HepG2 (cell line): ENCODE measurements at regions not wholly inside any gene's neighbourhood (a gene's known extent, or its start where the extent isn't known, plus 50 kb on each side); places are given as distances from the start of the nearest gene placed in this dataset.

Source experiments
- ATAC-seq: fragments of 200-7000 bp; cut with Tn5 transposase; 3 replicates; pipeline ENCODE4 v1.9.1; 2020; ENCODE audit warnings: mild to moderate bottlenecking, moderate library complexity
- BruUV-seq: library from RNA; stranded (reverse); fragments of 400-500 nt; replicated peaks from 2 replicates; lab custom pipeline; 2021; lab: Mats Ljungman, UMichigan
- CTCF ChIA-PET: fragments of 300-600 bp; formaldehyde crosslinking; extraction: SDS; loops from one replicate; lab custom pipeline; 2021; ENCODE audit warnings: low total read pairs, inconsistent platforms, low intra/inter-chr PET ratio; lab: Yijun Ruan, JAX
- POLR2A ChIA-PET: fragments of 350-600 bp; sonication (Branson Sonifier 250); formaldehyde crosslinking; loops from one replicate; lab custom pipeline; 2020; ENCODE audit warnings: antibody characterized with exemption, inconsistent platforms; lab: Yijun Ruan, JAX
- DNase-seq: peaks from one replicate; pipeline ENCODE4 v3.0.0-alpha.2; 2015; ENCODE audit warnings: low spot score
- FAIRE-seq: peaks from 3 replicates; lab custom pipeline; 2011; peaks lifted over from hg19 to GRCh38; lab: Jason Lieb, UNC
- H2AFZ ChIP-seq: one replicate; pipeline ENCODE4 v1.6.1; 2011; ENCODE audit warnings: low read length, inconsistent platforms
- H3K27ac ChIP-seq: fragments of 300-600 bp; 3 replicates; pipeline ENCODE4 v1.8.0; 2011; ENCODE audit warnings: mixed run types, mild to moderate bottlenecking, mixed read lengths, low read length, inconsistent platforms; ENCODE audit not compliant: insufficient read depth; ENCODE audit errors: extremely low read length
- H3K27me3 ChIP-seq, 2 experiments: fragments of 200-600 bp in 1 of 2; 2 replicates in 1 of 2; 3 replicates in 1 of 2; pipeline versions ENCODE4 v1.6.0 to v1.8.0; 2011; ENCODE audit warnings: low read length in 2 of 2, mild to moderate bottlenecking in 2 of 2, moderate library complexity in 2 of 2, inconsistent platforms in 1 of 2; ENCODE audit not compliant: insufficient read depth in 2 of 2, control insufficient read depth in 1 of 2
- H3K36me3 ChIP-seq, 2 experiments: fragments of 200-600 bp in 1 of 2; replicated peaks in 1 of 2; 2 replicates in 1 of 2; 3 replicates in 1 of 2; pipeline versions ENCODE4 v1.5.1 to v1.8.0; 2011; ENCODE audit warnings: low read length in 2 of 2, inconsistent platforms in 1 of 2; ENCODE audit not compliant: insufficient read depth in 2 of 2, control insufficient read depth in 1 of 2
- H3K4me1 ChIP-seq: 2 replicates; pipeline ENCODE4 v1.5.1; 2012; ENCODE audit warnings: low read length, inconsistent platforms; ENCODE audit not compliant: insufficient read depth
- H3K4me2 ChIP-seq: 2 replicates; pipeline ENCODE4 v1.6.0; 2011; ENCODE audit warnings: low read depth, low read length, inconsistent platforms
- H3K4me3 ChIP-seq, 3 experiments: fragments of 200-600 bp in 1 of 3; sonication (generic), shearing (Covaris generic) in 1 of 3; replicated peaks in 1 of 3; 2 replicates each; pipeline ENCODE4 v1.5.1; 2011 to 2016; ENCODE audit warnings: low read length in 3 of 3, inconsistent platforms in 2 of 3, low read depth in 2 of 3, mild to moderate bottlenecking in 2 of 3, control low read depth in 1 of 3, mixed read lengths in 1 of 3; ENCODE audit not compliant: insufficient read depth in 1 of 3
- H3K79me2 ChIP-seq: one replicate; pipeline ENCODE4 v1.6.1; 2011; ENCODE audit warnings: low read length, inconsistent platforms; ENCODE audit not compliant: insufficient read depth
- H3K9ac ChIP-seq: 2 replicates; pipeline ENCODE4 v1.6.0; 2011; ENCODE audit warnings: mild to moderate bottlenecking, low read depth, low read length, inconsistent platforms; ENCODE audit not compliant: insufficient read depth
- H3K9me3 ChIP-seq: 2 replicates; pipeline ENCODE4 v1.5.1; 2012; ENCODE audit warnings: mild to moderate bottlenecking, low read length
- H4K20me1 ChIP-seq: 2 replicates; pipeline ENCODE4 v1.6.0; 2011; ENCODE audit warnings: inconsistent platforms, mild to moderate bottlenecking, low read length, moderate library complexity; ENCODE audit not compliant: insufficient read depth
- AKNA ChIP-seq: sonication (generic); formaldehyde crosslinking; IDR thresholded peaks from 2 replicates; pipeline ENCODE4 v1.4.0; 2020; ENCODE audit warnings: missing genetic modification reagents, borderline replicate concordance
- MYPOP ChIP-seq: sonication (generic); formaldehyde crosslinking; IDR thresholded peaks from 2 replicates; pipeline ENCODE4 v1.8.1; 2023; ENCODE audit warnings: mild to moderate bottlenecking, moderate library complexity, missing genetic modification reagents
- SNAI1 ChIP-seq: sonication (generic); formaldehyde crosslinking; IDR thresholded peaks from 2 replicates; pipeline ENCODE4 v1.5.0; 2020; ENCODE audit warnings: mild to moderate bottlenecking, missing genetic modification reagents, borderline replicate concordance
- WGBS: methylation state at CpG from one replicate; pipeline ENCODE4 v1.1.6; 2017; ENCODE audit warnings: low lambda C conversion rate; 5-methylcytosine and 5-hydroxymethylcytosine counted together
- in situ Hi-C: cut with HindIII; loops from 2 replicates; pipeline ENCODE4 v1.10.0; 2017; ENCODE audit warnings: low pct_unique_long_range_greater_than_20kb; ENCODE audit not compliant: extremely low pct_ligation_motif_present
- intact Hi-C: fragments of 100-400 bp; cut with micrococcal nuclease; formaldehyde crosslinking; loops from one replicate; pipeline ENCODE4 v1.10.0; 2022; ENCODE audit not compliant: unreplicated experiment

- TF ChIP-seq MYPOP (CRISPR knock-in tag) (no peak), AKNA (CRISPR knock-in tag) (no peak)
Measured at GRCh38 chr2:11891028-11891427, 144.6 kb downstream of the LPIN1 start (continued).

DNA sequence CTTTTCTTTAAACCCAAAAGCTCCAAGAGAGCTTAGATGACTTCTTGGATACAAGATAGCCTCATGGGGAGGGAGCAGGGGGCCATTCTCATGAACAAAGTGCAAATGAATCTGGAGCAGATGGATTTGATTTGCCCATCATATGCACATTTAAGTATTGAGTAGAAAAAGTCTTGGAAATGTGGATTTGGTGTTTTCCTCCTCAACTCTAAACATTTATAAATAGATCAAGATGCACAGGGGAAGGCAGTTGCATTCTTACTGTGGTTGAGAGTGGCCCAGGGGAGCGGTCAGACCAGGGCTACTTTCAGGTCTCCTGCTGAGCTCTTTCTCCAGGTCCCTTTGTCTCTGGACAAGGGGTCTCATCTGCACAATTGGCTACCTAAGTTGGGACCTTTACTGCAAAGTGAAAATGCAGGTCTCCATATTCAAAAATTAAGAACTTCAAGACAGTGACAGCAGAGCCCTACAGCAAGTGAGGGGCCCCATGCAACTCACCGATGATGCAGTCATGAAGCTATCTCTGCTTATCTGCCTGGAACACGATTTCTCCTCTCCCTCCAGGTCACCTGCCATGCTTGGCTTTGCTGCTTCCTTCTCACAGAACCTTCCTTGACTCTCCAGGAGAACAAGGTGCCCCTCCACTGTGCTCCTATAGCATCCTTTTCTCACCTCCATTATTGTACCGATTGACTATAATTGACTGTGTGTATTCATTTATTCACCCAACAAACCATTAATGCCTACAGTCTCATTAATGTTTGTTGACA lies 145.4 kb downstream of the LPIN1 start:
- in situ Hi-C loops, result no loop called here
- FAIRE-seq, result no peak
- intact Hi-C loops, result no loop called here

More for the DNA sequence above, 145.4 kb downstream of the LPIN1 start:
- TF ChIP-seq SNAI1 (CRISPR knock-in tag), result no peak
- Histone ChIP-seq H3K27ac (no peak overlapping the region), H3K27me3 (no peaks in the 10 kb centered on the region), H3K4me1 (no peaks in the 10 kb centered on the region), H3K4me3 (no peak overlapping the region), H3K79me2 (no peaks in the 10 kb centered on the region), H3K9ac (no peak overlapping the region), H4K20me1 (no peaks in the 10 kb centered on the region), H3K4me2 (no peak overlapping the region), H3K36me3 (no peaks in the 10 kb centered on the region), H3K9me3 (peaks cover 29% of the 10 kb centered on the region), H2AFZ (no peak overlapping the region)
- WGBS, result 23% methylated on average over 4 of the region's 4 CpGs
- no TSS peak for BruUV-seq
- DNase-seq (no peak), ATAC-seq (no peak)
- ChIA-PET CTCF (no interaction called here), POLR2A (no interaction called here)
